Peyer's patch (tissue), 4 donors: ENCODE measurements at regions not wholly inside any gene's neighbourhood (a gene's known extent, or its start where the extent isn't known, plus 50 kb on each side); places are given as distances from the start of the nearest gene placed in this dataset.

Experiments used
- CTCF ChIP-seq, 6 experiments: fragments of 450-650 bp in 4 of 6; fragments of 200-600 bp in 2 of 6; sonication (generic) in 1 of 6; IDR thresholded peaks; one replicate each; pipeline ENCODE4 v1.5.1; 2017 to 2019; ENCODE audit warnings: antibody characterized with exemption in 6 of 6, mild to moderate bottlenecking in 3 of 6, moderate library complexity in 1 of 6
- POLR2A ChIP-seq, 2 donors: fragments of 450-650 bp; IDR thresholded peaks; one replicate each; pipeline ENCODE4 v1.5.1; 2017; ENCODE audit warnings: antibody characterized with exemption in 2 of 2, mild to moderate bottlenecking in 2 of 2, moderate library complexity in 2 of 2

GRCh38 chr4:105092768-105093167, 53.9 kb upstream of the TET2 start:
- TF ChIP-seq CTCF (IDR thresholded peaks at IDR 0.05) (no peak), POLR2A (IDR thresholded peaks at IDR 0.05) (no peak)
